Activated T-helper 1 cell treated with anti-CD3 and anti-CD28 coated beads, Interleukin-12 subunit alpha, Interleukin-12 subunit beta, Interleukin-2, Interleukin-4 antibody, amounts not matched to agents 30 ng/mL and 10 ng/mL and 1 ng/mL, durations not matched to agents 14 hours and 24 hours and 36 hours (primary cell): ENCODE measurements at regions not wholly inside any gene's neighbourhood (a gene's known extent, or its start where the extent isn't known, plus 50 kb on each side); places are given as distances from the start of the nearest gene placed in this dataset.

Experiments
- DNase-seq: peaks from one replicate; pipeline ENCODE4 v3.0.0; 2021; ENCODE audit warnings: low spot score
- H3K27ac Mint-ChIP-seq: one replicate; pipeline ENCODE4 v1.8.0; 2021; ENCODE audit warnings: mild to moderate bottlenecking, mixed read lengths
- H3K27me3 Mint-ChIP-seq: one replicate; pipeline ENCODE4 v1.8.0; 2022; ENCODE audit warnings: mild to moderate bottlenecking, moderate library complexity, mixed read lengths; ENCODE audit not compliant: insufficient read depth
- H3K36me3 Mint-ChIP-seq: one replicate; pipeline ENCODE4 v1.8.0; 2021; ENCODE audit warnings: low read depth, mixed read lengths
- H3K4me1 Mint-ChIP-seq: one replicate; pipeline ENCODE4 v1.8.0; 2021; ENCODE audit warnings: low read depth, mixed read lengths
- H3K4me3 Mint-ChIP-seq: one replicate; pipeline ENCODE4 v1.8.0; 2021; ENCODE audit warnings: mild to moderate bottlenecking, moderate library complexity, mixed read lengths
- H3K9me3 Mint-ChIP-seq: one replicate; pipeline ENCODE4 v1.8.0; 2021; ENCODE audit warnings: mixed read lengths
- intact Hi-C: fragments of 100-400 bp; cut with micrococcal nuclease; formaldehyde crosslinking; loops from one replicate; pipeline ENCODE4 v1.15.1; 2024

GRCh38 chr2:181196401-181196800 is 216.0 kb downstream of the UBE2E3 start:
- peak overlapping the region; percentile 91 for H3K27ac Mint-ChIP-seq
- peaks cover 38% of the 10 kb centered on the region for H3K36me3 Mint-ChIP-seq
- no peaks in the 10 kb centered on the region for H3K27me3 Mint-ChIP-seq
- intact Hi-C loops: loop anchor here (2.0 to 5.0 kb wide), 3 partner anchors 26 to 68 kb away; no protein-coding TSS in a partner anchor
- H3K4me1 Mint-ChIP-seq: peaks cover 48% of the 10 kb centered on the region
- H3K9me3 Mint-ChIP-seq: peaks cover 42% of the 10 kb centered on the region
- no peak for DNase-seq
- peak overlapping the region; percentile 65 for H3K4me3 Mint-ChIP-seq

DNA sequence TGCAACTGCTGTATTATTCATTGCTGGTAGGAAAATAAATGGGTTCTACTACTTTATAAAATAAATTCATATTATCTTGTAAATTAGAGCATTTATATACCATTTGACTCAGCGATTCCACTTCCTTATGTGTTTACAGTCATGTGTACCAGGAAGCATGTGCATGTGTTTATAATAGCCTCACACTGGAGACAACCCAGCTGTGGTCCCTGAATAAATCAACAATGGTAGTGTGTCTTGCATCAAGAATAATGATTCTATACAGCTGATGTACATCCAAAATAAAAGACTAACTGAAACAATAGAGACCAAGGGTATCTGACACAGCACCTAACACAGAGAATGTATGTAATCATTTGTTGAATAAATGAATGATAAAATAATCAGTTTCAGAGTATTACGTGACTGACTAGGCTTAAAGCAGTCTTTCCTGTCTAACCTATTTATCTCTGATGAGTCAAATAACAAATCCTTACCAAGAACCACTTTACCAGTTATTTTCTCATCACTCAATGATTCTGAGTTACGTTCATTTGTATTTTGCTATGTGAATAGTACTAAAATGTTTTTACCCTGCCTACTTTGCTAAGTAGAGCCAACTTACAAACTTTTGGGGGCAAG is 216.8 kb downstream of the UBE2E3 start:
- DNase-seq: no peak
- Mint-ChIP-seq H3K4me3 (peak overlapping the region; percentile 11), H3K27ac (peak overlapping the region; percentile 73), H3K4me1 (peaks cover 55% of the 10 kb centered on the region), H3K36me3 (peaks cover 45% of the 10 kb centered on the region), H3K9me3 (peaks cover 49% of the 10 kb centered on the region), H3K27me3 (no peaks in the 10 kb centered on the region)
- intact Hi-C loops: loop anchor here (1.0 to 5.0 kb wide), 5 partner anchors 26 to 91 kb away; no protein-coding TSS in a partner anchor

DNA sequence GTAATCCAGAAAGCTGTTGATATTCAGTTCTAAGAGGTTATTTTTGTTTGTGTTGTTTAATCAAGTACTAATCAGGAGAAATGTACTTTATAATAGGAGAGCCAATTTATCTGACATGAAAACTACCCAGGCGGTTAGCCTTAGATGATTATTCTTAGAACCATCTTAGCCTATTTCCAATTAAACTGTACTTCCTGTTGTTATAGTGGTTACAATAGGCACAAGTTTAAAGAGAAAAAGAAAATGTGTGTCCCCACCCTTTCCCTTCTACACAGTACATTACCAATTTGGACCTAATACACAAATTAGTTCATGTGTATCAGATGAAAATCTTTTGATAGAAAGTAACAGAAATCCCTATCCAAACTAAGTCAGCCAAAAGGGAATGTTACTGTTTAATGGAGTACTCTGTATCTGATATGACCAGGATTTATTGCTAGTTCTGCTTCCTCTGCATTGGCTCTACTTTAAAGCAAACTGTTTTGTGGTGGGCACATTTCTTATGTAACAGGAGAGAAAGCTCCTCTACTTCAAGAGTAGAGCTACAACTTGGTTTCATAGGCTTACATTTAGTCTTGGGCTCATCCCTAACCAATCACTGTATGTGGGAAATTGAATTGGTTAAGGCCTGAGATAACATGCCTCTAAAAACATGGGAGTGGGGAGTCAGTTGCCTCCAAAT is 217.9 kb downstream of the UBE2E3 start:
- peak overlapping the region; percentile 28 for H3K4me3 Mint-ChIP-seq
- no peaks in the 10 kb centered on the region for H3K27me3 Mint-ChIP-seq
- intact Hi-C loops: loop anchor here (5.0 kb wide), 1 partner anchor 36 kb away; no protein-coding TSS in a partner anchor
- peaks cover 47% of the 10 kb centered on the region for H3K9me3 Mint-ChIP-seq
- H3K36me3 Mint-ChIP-seq: peaks cover 46% of the 10 kb centered on the region
- no peak for DNase-seq
- H3K27ac Mint-ChIP-seq: peak overlapping the region; percentile 66
- peaks cover 56% of the 10 kb centered on the region for H3K4me1 Mint-ChIP-seq

DNA sequence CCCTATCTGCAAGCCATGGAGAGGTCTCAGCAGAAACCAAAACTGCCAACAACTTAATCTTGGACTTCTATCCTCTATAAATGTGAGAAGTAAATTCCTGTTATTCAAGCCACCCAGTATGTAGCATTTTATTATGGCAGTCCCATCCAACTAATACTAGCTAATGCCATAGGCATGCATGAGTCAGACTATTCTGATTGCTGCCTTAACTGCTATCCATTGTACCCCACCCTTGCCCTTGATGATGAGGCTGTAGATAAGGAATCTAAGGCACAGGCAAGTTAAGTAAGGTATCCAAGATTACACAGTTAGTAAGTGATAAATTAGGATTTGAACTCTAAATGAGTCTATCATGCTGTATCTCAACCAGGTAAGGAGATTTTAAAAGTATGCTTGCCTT is 223.0 kb downstream of the UBE2E3 start:
- no peak for DNase-seq
- H3K4me3 Mint-ChIP-seq: no peak overlapping the region
- peaks cover 61% of the 10 kb centered on the region for H3K9me3 Mint-ChIP-seq
- no peak overlapping the region for H3K27ac Mint-ChIP-seq
- intact Hi-C loops: no loop called here
- peaks cover 56% of the 10 kb centered on the region for H3K36me3 Mint-ChIP-seq
- H3K27me3 Mint-ChIP-seq: no peaks in the 10 kb centered on the region
- H3K4me1 Mint-ChIP-seq: peaks cover 26% of the 10 kb centered on the region

GRCh38 chr2:181203916-181204315 is 223.5 kb downstream of the UBE2E3 start:
- H3K9me3 Mint-ChIP-seq: peaks cover 61% of the 10 kb centered on the region
- peaks cover 57% of the 10 kb centered on the region for H3K36me3 Mint-ChIP-seq
- peaks cover 21% of the 10 kb centered on the region for H3K4me1 Mint-ChIP-seq
- no peak for DNase-seq
- no peaks in the 10 kb centered on the region for H3K27me3 Mint-ChIP-seq
- no peak overlapping the region for H3K27ac Mint-ChIP-seq
- no peak overlapping the region for H3K4me3 Mint-ChIP-seq
- intact Hi-C loops: no loop called here

- Mint-ChIP-seq H3K36me3 (peaks cover 15% of the 10 kb centered on the region), H3K27ac (no peak overlapping the region), H3K27me3 (no peaks in the 10 kb centered on the region), H3K4me1 (peaks cover 8% of the 10 kb centered on the region), H3K4me3 (no peak overlapping the region), H3K9me3 (peaks cover 29% of the 10 kb centered on the region)
- intact Hi-C loops: no loop called here
- DNase-seq: no peak
These were observed 238.0 kb downstream of the UBE2E3 start for GRCh38 chr2:181218401-181218821.

- no peak for DNase-seq
- peak overlapping the region; percentile 34 for H3K4me3 Mint-ChIP-seq
- H3K4me1 Mint-ChIP-seq: peaks cover 31% of the 10 kb centered on the region
- H3K27me3 Mint-ChIP-seq: no peaks in the 10 kb centered on the region
- H3K36me3 Mint-ChIP-seq: peaks cover 31% of the 10 kb centered on the region
- H3K27ac Mint-ChIP-seq: peak overlapping the region; percentile 93
- intact Hi-C loops: loop anchor here (1.0 to 5.0 kb wide), 3 partner anchors 26 to 116 kb away; no protein-coding TSS in a partner anchor
- H3K9me3 Mint-ChIP-seq: peaks cover 47% of the 10 kb centered on the region
These were observed 234.0 kb upstream of the ITGA4 start for GRCh38 chr2:181223234-181223633.

DNA sequence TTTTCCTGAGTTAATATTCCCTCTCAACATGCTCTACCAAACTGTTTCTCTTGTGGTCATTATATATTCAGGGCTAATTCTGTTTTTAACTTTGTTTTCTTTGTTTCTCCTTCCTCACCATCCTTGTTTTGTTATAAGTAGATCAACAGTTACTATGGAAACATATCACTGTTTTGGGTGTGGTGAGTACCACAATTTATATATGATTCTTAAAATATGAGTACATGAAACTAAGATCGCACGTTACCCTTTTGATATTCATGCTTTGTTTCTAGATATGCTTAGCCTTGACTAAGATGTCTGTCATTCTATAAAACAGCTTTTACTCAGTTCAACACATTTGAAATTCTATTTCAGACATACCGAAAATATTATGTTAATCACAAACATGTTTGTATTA is 232.3 kb upstream of the ITGA4 start:
- intact Hi-C loops: loop anchor here (1.0 to 5.0 kb wide), 5 partner anchors 46 to 232 kb away; partner anchors contain the start of gene ITGA4
- Mint-ChIP-seq H3K27me3 (no peaks in the 10 kb centered on the region), H3K9me3 (peaks cover 43% of the 10 kb centered on the region), H3K36me3 (peaks cover 33% of the 10 kb centered on the region), H3K4me1 (peaks cover 31% of the 10 kb centered on the region), H3K4me3 (peak overlapping the region; percentile 63), H3K27ac (peak overlapping the region; percentile 92)
- DNase-seq: no peak

DNA sequence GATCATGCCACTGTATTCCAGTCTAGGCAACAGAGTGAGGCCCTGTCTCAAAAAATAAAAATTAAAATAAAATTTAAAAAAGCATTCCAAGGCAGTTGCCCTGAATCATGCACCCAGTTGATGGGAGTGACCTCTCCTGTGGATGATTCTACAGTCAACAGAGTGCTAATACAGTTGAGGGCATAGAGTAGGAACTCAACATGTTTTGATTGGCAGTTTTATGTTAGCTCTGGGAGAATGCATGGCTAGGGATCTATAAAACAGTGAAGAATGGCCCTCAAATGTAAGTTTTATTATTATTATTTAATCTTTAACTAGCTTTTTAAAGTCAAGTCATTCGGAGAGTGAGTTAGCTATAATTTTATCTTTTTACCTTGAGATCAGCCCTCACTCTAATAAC is 228.5 kb upstream of the ITGA4 start:
- Mint-ChIP-seq H3K27ac (no peak overlapping the region), H3K9me3 (peaks cover 19% of the 10 kb centered on the region), H3K4me1 (peaks cover 21% of the 10 kb centered on the region), H3K36me3 (peaks cover 29% of the 10 kb centered on the region), H3K27me3 (no peaks in the 10 kb centered on the region), H3K4me3 (no peak overlapping the region)
- DNase-seq: no peak
- intact Hi-C loops: no loop called here

GRCh38 chr2:181231151-181231550 is 226.0 kb upstream of the ITGA4 start:
- Mint-ChIP-seq H3K36me3 (peaks cover 28% of the 10 kb centered on the region), H3K27me3 (no peaks in the 10 kb centered on the region), H3K4me3 (no peak overlapping the region), H3K27ac (no peak overlapping the region), H3K4me1 (peaks cover 5% of the 10 kb centered on the region), H3K9me3 (peaks cover 11% of the 10 kb centered on the region)
- DNase-seq: no peak
- intact Hi-C loops: loop anchor here (5.0 kb wide), 1 partner anchor 36 kb away; no protein-coding TSS in a partner anchor

- Mint-ChIP-seq H3K27ac (no peak overlapping the region), H3K4me1 (no peaks in the 10 kb centered on the region), H3K27me3 (no peaks in the 10 kb centered on the region), H3K36me3 (peaks cover 21% of the 10 kb centered on the region), H3K4me3 (no peak overlapping the region), H3K9me3 (peaks cover 9% of the 10 kb centered on the region)
- intact Hi-C loops: loop anchor here (5.0 kb wide), 1 partner anchor 35 kb away; no protein-coding TSS in a partner anchor
- DNase-seq: no peak
These were observed 225.1 kb upstream of the ITGA4 start for GRCh38 chr2:181231886-181232621.

- intact Hi-C loops: loop anchor here (5.0 kb wide), 1 partner anchor 33 kb away; no protein-coding TSS in a partner anchor
- no peaks in the 10 kb centered on the region for H3K27me3 Mint-ChIP-seq
- H3K27ac Mint-ChIP-seq: no peak overlapping the region
- no peak overlapping the region for H3K4me3 Mint-ChIP-seq
- peaks cover 21% of the 10 kb centered on the region for H3K36me3 Mint-ChIP-seq
- peaks cover 9% of the 10 kb centered on the region for H3K9me3 Mint-ChIP-seq
- DNase-seq: no peak
- H3K4me1 Mint-ChIP-seq: peaks cover 8% of the 10 kb centered on the region
These were observed 222.7 kb upstream of the ITGA4 start for GRCh38 chr2:181234487-181234891.
